DOHH2 (cell line): ENCODE measurements at regions not wholly inside any gene's neighbourhood (a gene's known extent, or its start where the extent isn't known, plus 50 kb on each side); places are given as distances from the start of the nearest gene placed in this dataset.

Experiments used
- H3F3A ChIP-seq: fragments of 200-600 bp; sonication (generic), shearing (Covaris generic); 2 replicates; pipeline ENCODE4 v1.6.0; 2016; ENCODE audit warnings: antibody characterized with exemption, mild to moderate bottlenecking; ENCODE audit not compliant: control insufficient read depth, insufficient read depth
- H3K27ac ChIP-seq: fragments of 200-600 bp; sonication (generic); 2 replicates; pipeline ENCODE4 v1.5.1; 2014; ENCODE audit warnings: low read depth, mild to moderate bottlenecking, low read length, moderate library complexity
- H3K27me3 ChIP-seq: fragments of 200-600 bp; sonication (generic); 2 replicates; pipeline ENCODE4 v1.6.1; 2014; ENCODE audit warnings: mild to moderate bottlenecking, low read length, mixed read lengths; ENCODE audit not compliant: control insufficient read depth
- H3K36me3 ChIP-seq: fragments of 200-600 bp; sonication (generic); 2 replicates; pipeline ENCODE4 v1.6.1; 2014; ENCODE audit warnings: mild to moderate bottlenecking, low read length, moderate library complexity, mixed read lengths; ENCODE audit not compliant: control insufficient read depth
- H3K4me1 ChIP-seq: fragments of 200-600 bp; sonication (generic); 2 replicates; pipeline ENCODE4 v1.6.1; 2014; ENCODE audit warnings: mild to moderate bottlenecking, low read length, mixed read lengths; ENCODE audit not compliant: control insufficient read depth
- H3K4me2 ChIP-seq: fragments of 200-600 bp; sonication (generic); 2 replicates; pipeline ENCODE4 v1.6.0; 2014; ENCODE audit warnings: mild to moderate bottlenecking, low read length, moderate library complexity
- H3K4me3 ChIP-seq: fragments of 200-600 bp; sonication (generic); 2 replicates; pipeline ENCODE4 v1.5.1; 2014; ENCODE audit warnings: mild to moderate bottlenecking, low read length, mixed read lengths
- H3K79me2 ChIP-seq: fragments of 200-600 bp; sonication (generic); 2 replicates; pipeline ENCODE4 v1.6.1; 2014; ENCODE audit warnings: mild to moderate bottlenecking, low read length, mixed read lengths; ENCODE audit not compliant: control insufficient read depth
- H3K9me2 ChIP-seq: fragments of 200-600 bp; sonication (generic); replicated peaks from 2 replicates; pipeline ENCODE4 v1.6.1; 2014; ENCODE audit warnings: mild to moderate bottlenecking, low read length, mixed read lengths; ENCODE audit not compliant: control insufficient read depth
- H3K9me3 ChIP-seq: fragments of 200-600 bp; sonication (generic); 2 replicates; pipeline ENCODE4 v1.6.1; 2014; ENCODE audit warnings: antibody characterized with exemption, low read length, mixed read lengths; ENCODE audit not compliant: control insufficient read depth, insufficient read depth
- H4K20me1 ChIP-seq: fragments of 200-600 bp; sonication (generic); 2 replicates; pipeline ENCODE4 v1.6.0; 2014; ENCODE audit warnings: low read depth, mild to moderate bottlenecking, antibody characterized with exemption, low read length, moderate library complexity; ENCODE audit not compliant: control insufficient read depth, insufficient read depth
- CTCF ChIP-seq: fragments of 200-600 bp; sonication (generic); IDR thresholded peaks from one replicate; pipeline ENCODE4 v1.5.1; 2014; ENCODE audit warnings: antibody characterized with exemption, mild to moderate bottlenecking, low read depth, low read length; ENCODE audit not compliant: poor library complexity, severe bottlenecking
- EZH2phosphoT487 ChIP-seq: fragments of 200-600 bp; sonication (generic); IDR thresholded peaks from 2 replicates; pipeline ENCODE4 v1.6.1; 2017; ENCODE audit warnings: borderline replicate concordance, mild to moderate bottlenecking, antibody characterized with exemption, low read length, moderate library complexity, mixed read lengths

DNA sequence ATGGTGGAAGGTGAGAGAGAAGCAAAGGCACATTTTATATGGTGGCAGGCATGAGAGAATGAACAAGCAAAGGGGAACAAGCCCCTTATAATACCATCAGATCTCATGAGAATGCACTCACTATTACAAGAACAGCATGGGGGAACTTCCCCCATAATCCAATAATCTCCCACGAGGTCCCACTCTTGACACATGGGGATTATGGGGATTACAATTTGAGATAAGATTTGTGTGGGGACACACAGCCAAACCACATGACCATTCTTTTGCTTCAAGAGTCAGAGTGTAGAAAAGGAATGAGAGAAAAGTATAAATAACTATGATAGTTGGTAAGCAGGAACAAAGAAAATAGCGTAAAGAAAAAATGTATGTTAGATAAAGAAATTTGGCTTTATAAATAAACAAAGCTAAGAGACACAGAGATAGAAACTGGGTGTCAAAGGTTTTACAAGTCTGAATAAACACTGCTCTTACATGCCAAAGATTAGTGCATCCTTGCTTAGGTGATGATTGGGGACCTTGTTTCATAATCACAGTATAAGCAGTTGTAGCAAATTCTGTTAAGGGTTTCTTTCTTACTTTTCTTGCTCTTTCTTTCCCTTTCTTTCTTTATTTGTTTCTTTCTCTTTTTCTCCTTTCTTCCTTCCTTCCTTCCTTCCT, 91.9 kb upstream of the PAPPA start:
- Histone ChIP-seq H3K9me2 (no peaks in the 10 kb centered on the region), H3K27me3 (no peaks in the 10 kb centered on the region), H3K4me3 (no peak overlapping the region)

GRCh38 chr9:116062206-116062550, 91.4 kb upstream of the PAPPA start:
- no peak overlapping the region for H3K4me2 ChIP-seq
- no peak overlapping the region for H3K4me3 ChIP-seq
- no peaks in the 10 kb centered on the region for H3K9me3 ChIP-seq
- H3K4me1 ChIP-seq, result no peaks in the 10 kb centered on the region
- H3K27ac ChIP-seq, result no peak overlapping the region
- H3K9me2 ChIP-seq, result no peaks in the 10 kb centered on the region
- no peaks in the 10 kb centered on the region for H3K36me3 ChIP-seq
- TF ChIP-seq EZH2phosphoT487 (no peak), CTCF (no peak)
- H4K20me1 ChIP-seq, result no peaks in the 10 kb centered on the region
- no peaks in the 10 kb centered on the region for H3K27me3 ChIP-seq
- no peaks in the 10 kb centered on the region for H3F3A ChIP-seq
- no peaks in the 10 kb centered on the region for H3K79me2 ChIP-seq

More for the DNA sequence above, 91.9 kb upstream of the PAPPA start:
- no peaks in the 10 kb centered on the region for H3K4me1 ChIP-seq
- H3K4me2 ChIP-seq, result no peak overlapping the region
- no peaks in the 10 kb centered on the region for H4K20me1 ChIP-seq
- H3F3A ChIP-seq, result no peaks in the 10 kb centered on the region
- no peaks in the 10 kb centered on the region for H3K9me3 ChIP-seq
- H3K27ac ChIP-seq, result no peak overlapping the region
- TF ChIP-seq CTCF (no peak), EZH2phosphoT487 (no peak)
- H3K79me2 ChIP-seq, result no peaks in the 10 kb centered on the region
- H3K36me3 ChIP-seq, result no peaks in the 10 kb centered on the region

DNA sequence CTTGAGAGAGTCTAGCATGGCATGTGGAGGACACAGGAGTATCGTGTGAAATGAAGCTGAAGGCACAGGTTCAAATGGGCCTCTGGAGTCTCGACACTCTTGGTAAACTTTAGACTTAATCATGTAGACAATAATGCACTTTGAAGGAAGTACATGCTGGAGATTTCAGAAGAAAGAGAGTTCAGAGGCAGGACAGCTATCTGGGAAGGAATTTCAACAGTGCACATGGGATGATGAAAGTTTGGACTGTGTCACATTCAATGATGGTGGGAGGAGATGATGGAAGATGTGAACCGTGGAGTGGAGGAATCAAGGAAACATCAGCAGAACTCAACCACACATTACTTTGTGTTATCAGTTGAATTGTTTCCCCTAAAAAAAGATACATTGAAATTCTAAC, 88.6 kb upstream of the PAPPA start:
- H3F3A ChIP-seq, result no peaks in the 10 kb centered on the region
- no peak overlapping the region for H3K4me3 ChIP-seq
- no peaks in the 10 kb centered on the region for H4K20me1 ChIP-seq
- no peaks in the 10 kb centered on the region for H3K9me2 ChIP-seq
- H3K36me3 ChIP-seq, result no peaks in the 10 kb centered on the region
- no peaks in the 10 kb centered on the region for H3K27me3 ChIP-seq
- no peak for TF ChIP-seq CTCF
- TF ChIP-seq EZH2phosphoT487, result no peak
- H3K4me1 ChIP-seq, result no peaks in the 10 kb centered on the region
- H3K4me2 ChIP-seq, result no peak overlapping the region
- H3K79me2 ChIP-seq, result no peaks in the 10 kb centered on the region
- H3K27ac ChIP-seq, result no peak overlapping the region
- H3K9me3 ChIP-seq, result no peaks in the 10 kb centered on the region
